ENCODE measurements at regions not wholly inside any gene's neighbourhood (a gene's known extent, or its start where the extent isn't known, plus 50 kb on each side); places are given as distances from the start of the nearest gene placed in this dataset.

- no peak for TF ChIP-seq ZNF462 (CRISPR knock-in tag; IDR thresholded peaks at IDR 0.05)
- no peak for TF ChIP-seq POLR2AphosphoS5 (IDR thresholded peaks at IDR 0.05; ENCODE audit: low read depth)
- no peak for TF ChIP-seq JUNB (IDR thresholded peaks at IDR 0.05; ENCODE audit: unreplicated experiment)
- no peak for TF ChIP-seq EZH2phosphoT487 (IDR thresholded peaks at IDR 0.05; ENCODE audit: unreplicated experiment)
- no peak for TF ChIP-seq STAT1 (IDR thresholded peaks at IDR 0.05; ENCODE audit: unreplicated experiment)
- TF ChIP-seq NANOG (IDR thresholded peaks at IDR 0.05; ENCODE audit: borderline replicate concordance), result no peak
- TF ChIP-seq ZNF331 (CRISPR knock-in tag; IDR thresholded peaks at IDR 0.05; ENCODE audit: low read depth), result no peak
- no peak for TF ChIP-seq EZH2 (IDR thresholded peaks at IDR 0.05; ENCODE audit: low read depth, unreplicated experiment)
- no peak for TF ChIP-seq REST (IDR thresholded peaks at IDR 0.05; ENCODE audit: unreplicated experiment)
These were observed 454.3 kb downstream of the HAPSTR1 start (continued) for GRCh38 chr16:9545522-9546437.
